OCI-LY7 (cell line): ENCODE measurements at regions not wholly inside any gene's neighbourhood (a gene's known extent, or its start where the extent isn't known, plus 50 kb on each side); places are given as distances from the start of the nearest gene placed in this dataset.
"Not testable (repeated sequence)": the region's sequence is repeated elsewhere in the genome, so short reads cannot be mapped to it uniquely, and the experiment has no call there.

ENCODE experiments used
- BruUV-seq: library from RNA; stranded (reverse); fragments of 400-500 nt; replicated peaks from 2 replicates; lab custom pipeline; 2021; lab: Mats Ljungman, UMichigan
- CTCF ChIA-PET: fragments of 300-600 bp; sonication (Branson Sonifier 250); formaldehyde crosslinking; loops from one replicate; lab custom pipeline; 2022; ENCODE audit warnings: antibody characterized with exemption; ENCODE audit not compliant: unreplicated experiment; lab: Charles Lee
- POLR2A ChIA-PET: fragments of 300-600 bp; sonication (Branson Sonifier 250); formaldehyde crosslinking; loops from one replicate; lab custom pipeline; 2022; ENCODE audit warnings: antibody characterized with exemption; lab: Charles Lee
- DNase-seq: peaks from one replicate; pipeline ENCODE4 v3.0.0-alpha.2; 2015; ENCODE audit warnings: low spot score
- H2AFZ ChIP-seq: fragments of 200-600 bp; sonication (generic), shearing (Covaris generic); 2 replicates; pipeline ENCODE4 v1.6.1; 2014; ENCODE audit warnings: mild to moderate bottlenecking, antibody characterized with exemption, low read length, moderate library complexity
- H3K27ac ChIP-seq: fragments of 200-600 bp; sonication (generic); 2 replicates; pipeline ENCODE4 v1.5.1; 2014; ENCODE audit warnings: mixed run types, low read depth, mild to moderate bottlenecking, moderate library complexity, low read length, inconsistent platforms; ENCODE audit not compliant: poor library complexity, severe bottlenecking
- H3K36me3 ChIP-seq: fragments of 200-600 bp; sonication (generic); 2 replicates; pipeline ENCODE4 v1.6.1; 2014; ENCODE audit warnings: mild to moderate bottlenecking, antibody characterized with exemption, low read length, moderate library complexity, mixed read lengths; ENCODE audit not compliant: insufficient read depth
- H3K4me1 ChIP-seq: fragments of 200-600 bp; sonication (generic); 2 replicates; pipeline ENCODE4 v1.5.1; 2014; ENCODE audit warnings: mild to moderate bottlenecking, low read length; ENCODE audit not compliant: insufficient read depth, poor library complexity, severe bottlenecking
- H3K4me2 ChIP-seq: fragments of 200-600 bp; sonication (generic); 2 replicates; pipeline ENCODE4 v1.6.1; 2014; ENCODE audit warnings: mild to moderate bottlenecking, low read length
- H3K4me3 ChIP-seq: fragments of 200-600 bp; sonication (generic); 2 replicates; pipeline ENCODE4 v1.5.1; 2014; ENCODE audit warnings: mild to moderate bottlenecking, low read depth, low read length; ENCODE audit not compliant: poor library complexity, severe bottlenecking
- H3K79me2 ChIP-seq: fragments of 200-600 bp; sonication (generic); 2 replicates; pipeline ENCODE4 v1.6.1; 2016; ENCODE audit warnings: low read depth, mild to moderate bottlenecking, low read length, moderate library complexity, mixed read lengths; ENCODE audit not compliant: insufficient read depth
- H3K9me2 ChIP-seq: fragments of 200-600 bp; sonication (generic); 2 replicates; pipeline ENCODE4 v1.6.1; 2016; ENCODE audit warnings: mild to moderate bottlenecking, low read length, mixed read lengths; ENCODE audit not compliant: insufficient read depth
- H3K9me3 ChIP-seq: fragments of 200-600 bp; sonication (generic); 2 replicates; pipeline ENCODE4 v1.6.1; 2014; ENCODE audit warnings: mild to moderate bottlenecking, mixed run types, low read length, mixed read lengths
- H4K20me1 ChIP-seq: fragments of 200-600 bp; sonication (generic); 2 replicates; pipeline ENCODE4 v1.6.1; 2014; ENCODE audit warnings: mild to moderate bottlenecking, antibody characterized with exemption, low read length, moderate library complexity, mixed read lengths; ENCODE audit not compliant: insufficient read depth
- EZH2phosphoT487 ChIP-seq: fragments of 200-600 bp; sonication (generic); IDR thresholded peaks from 2 replicates; pipeline ENCODE4 v1.6.1; 2018; ENCODE audit warnings: low read depth, borderline replicate concordance, mild to moderate bottlenecking, mixed run types, antibody characterized with exemption, low read length, moderate library complexity, mixed read lengths
- intact Hi-C: fragments of 100-400 bp; cut with micrococcal nuclease; formaldehyde crosslinking; loops from one replicate; pipeline ENCODE4 v1.10.0; 2022; ENCODE audit not compliant: unreplicated experiment
- TF ChIP-seq, protein P1 (sequence below): fragments of 200-600 bp; sonication (generic); conservative IDR thresholded peaks from 2 replicates; pipeline ENCODE4 v1.5.1; 2014; ENCODE audit warnings: mild to moderate bottlenecking, antibody characterized with exemption, low read length, moderate library complexity, mixed read lengths

- H3K27ac ChIP-seq: no peak overlapping the region
- no peaks in the 10 kb centered on the region for H3K9me3 ChIP-seq
- H4K20me1 ChIP-seq: no peaks in the 10 kb centered on the region
- intact Hi-C loops: no loop called here
- CTCF ChIA-PET: no interaction called here
- no peak overlapping the region for H3K4me3 ChIP-seq
- DNase-seq: no peak
- no TSS peak for BruUV-seq
- H3K36me3 ChIP-seq: no peaks in the 10 kb centered on the region
- H2AFZ ChIP-seq: no peak overlapping the region
- no peaks in the 10 kb centered on the region for H3K9me2 ChIP-seq
- no peak for TF ChIP-seq EZH2phosphoT487
- TF ChIP-seq, protein P1, sequence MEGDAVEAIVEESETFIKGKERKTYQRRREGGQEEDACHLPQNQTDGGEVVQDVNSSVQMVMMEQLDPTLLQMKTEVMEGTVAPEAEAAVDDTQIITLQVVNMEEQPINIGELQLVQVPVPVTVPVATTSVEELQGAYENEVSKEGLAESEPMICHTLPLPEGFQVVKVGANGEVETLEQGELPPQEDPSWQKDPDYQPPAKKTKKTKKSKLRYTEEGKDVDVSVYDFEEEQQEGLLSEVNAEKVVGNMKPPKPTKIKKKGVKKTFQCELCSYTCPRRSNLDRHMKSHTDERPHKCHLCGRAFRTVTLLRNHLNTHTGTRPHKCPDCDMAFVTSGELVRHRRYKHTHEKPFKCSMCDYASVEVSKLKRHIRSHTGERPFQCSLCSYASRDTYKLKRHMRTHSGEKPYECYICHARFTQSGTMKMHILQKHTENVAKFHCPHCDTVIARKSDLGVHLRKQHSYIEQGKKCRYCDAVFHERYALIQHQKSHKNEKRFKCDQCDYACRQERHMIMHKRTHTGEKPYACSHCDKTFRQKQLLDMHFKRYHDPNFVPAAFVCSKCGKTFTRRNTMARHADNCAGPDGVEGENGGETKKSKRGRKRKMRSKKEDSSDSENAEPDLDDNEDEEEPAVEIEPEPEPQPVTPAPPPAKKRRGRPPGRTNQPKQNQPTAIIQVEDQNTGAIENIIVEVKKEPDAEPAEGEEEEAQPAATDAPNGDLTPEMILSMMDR: no peak
- H3K4me1 ChIP-seq: no peaks in the 10 kb centered on the region
- H3K79me2 ChIP-seq: no peaks in the 10 kb centered on the region
- H3K4me2 ChIP-seq: no peak overlapping the region
- POLR2A ChIA-PET: interaction anchor here (1.0 to 1.1 kb wide), 2 partner anchors 10 to 24 kb away, joined by 3 read pairs; no protein-coding TSS in a partner anchor
Measured at GRCh38 chr2:180692322-180692721, 288.1 kb upstream of the UBE2E3 start.

DNA sequence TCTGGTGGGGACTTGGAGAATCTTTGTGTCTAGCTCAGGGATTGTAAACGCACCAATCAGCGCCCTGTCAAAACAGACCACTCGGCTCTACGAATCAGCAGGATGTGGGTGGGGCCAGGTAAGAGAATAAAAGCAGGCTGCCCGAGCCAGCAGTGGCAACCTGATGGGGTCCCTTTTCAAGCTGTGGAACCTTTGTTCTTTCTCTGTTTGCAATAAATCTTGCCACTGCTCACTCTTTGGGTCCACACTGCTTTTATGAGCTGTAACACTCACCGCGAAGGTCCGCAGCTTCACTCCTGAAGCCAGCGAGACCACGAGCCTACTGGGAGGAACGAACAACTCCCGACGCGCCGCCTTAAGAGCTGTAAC, 288.6 kb upstream of the UBE2E3 start:
- DNase-seq, H3K9me3 ChIP-seq, H3K27ac ChIP-seq, H3K4me1 ChIP-seq, H4K20me1 ChIP-seq, CTCF ChIA-PET, POLR2A ChIA-PET, H3K9me2 ChIP-seq, H3K4me3 ChIP-seq, intact Hi-C loops, H3K4me2 ChIP-seq, H2AFZ ChIP-seq, H3K36me3 ChIP-seq, H3K79me2 ChIP-seq, BruUV-seq: not testable (repeated sequence)

DNA sequence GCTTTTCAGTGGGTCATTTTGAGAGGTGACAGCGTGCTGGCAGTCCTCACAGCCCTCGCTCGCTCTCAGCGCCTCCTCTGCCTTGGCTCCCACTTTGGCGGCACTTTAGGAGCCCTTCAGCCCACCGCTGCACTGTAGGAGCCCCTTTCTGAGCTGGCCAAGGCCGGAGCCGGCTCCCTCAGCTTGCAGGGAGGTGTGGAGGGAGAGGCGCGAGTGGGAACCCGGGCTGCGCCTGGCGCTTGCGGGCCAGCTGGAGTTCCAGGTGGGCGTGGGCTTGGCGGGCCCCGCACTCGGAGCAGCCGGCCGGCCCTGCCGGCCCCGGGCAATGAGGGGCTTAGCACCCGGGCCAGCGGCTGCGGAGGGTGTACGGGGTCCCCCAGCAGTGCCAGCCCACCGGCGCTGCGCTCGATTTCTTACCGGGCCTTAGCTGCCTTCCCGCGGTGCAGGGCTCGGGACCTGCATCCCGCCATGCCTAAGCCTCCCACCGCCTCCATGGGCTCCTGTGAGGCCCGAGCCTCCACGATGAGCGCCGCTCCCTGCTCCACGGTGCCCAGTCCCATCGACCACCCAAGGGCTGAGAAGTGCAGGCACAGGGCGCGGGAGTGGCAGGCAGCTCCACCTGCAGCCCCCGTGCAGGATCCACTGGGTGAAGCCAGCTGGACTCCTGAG, 289.1 kb upstream of the UBE2E3 start:
- H3K27ac ChIP-seq, H3K4me1 ChIP-seq, BruUV-seq, POLR2A ChIA-PET, H3K9me3 ChIP-seq, CTCF ChIA-PET, H3K4me3 ChIP-seq, H2AFZ ChIP-seq, intact Hi-C loops, H4K20me1 ChIP-seq, H3K9me2 ChIP-seq, H3K79me2 ChIP-seq, H3K36me3 ChIP-seq, H3K4me2 ChIP-seq, DNase-seq: not testable (repeated sequence)

DNA sequence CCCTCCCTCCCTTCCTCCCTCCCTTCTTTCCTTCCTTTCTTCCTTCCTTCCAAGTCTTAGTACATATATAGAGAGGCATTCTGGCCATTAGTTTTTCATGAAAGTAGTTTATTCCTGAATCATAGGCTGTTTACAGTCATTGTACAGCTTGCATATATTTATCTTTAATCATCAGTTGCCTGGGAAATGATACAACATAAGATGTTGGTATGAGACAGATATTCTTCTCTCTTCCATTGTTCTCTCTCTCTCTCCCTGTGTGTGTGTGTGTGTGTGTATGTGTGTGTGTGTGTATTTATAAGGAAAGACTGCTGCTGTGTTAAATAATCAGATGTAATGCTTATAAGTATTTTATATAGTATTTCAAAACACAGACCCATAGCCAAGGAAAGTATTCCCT, 289.8 kb upstream of the UBE2E3 start:
- no TSS peak for BruUV-seq
- no peaks in the 10 kb centered on the region for H3K4me1 ChIP-seq
- H3K4me2 ChIP-seq: no peak overlapping the region
- intact Hi-C loops: no loop called here
- ChIA-PET CTCF (no interaction called here), POLR2A (no interaction called here)
- no peak for TF ChIP-seq EZH2phosphoT487
- TF ChIP-seq, protein P1: no peak
- no peak for DNase-seq
- H3K36me3 ChIP-seq: no peaks in the 10 kb centered on the region
- no peaks in the 10 kb centered on the region for H3K9me3 ChIP-seq
- no peaks in the 10 kb centered on the region for H4K20me1 ChIP-seq
- no peak overlapping the region for H2AFZ ChIP-seq
- no peaks in the 10 kb centered on the region for H3K9me2 ChIP-seq
- no peak overlapping the region for H3K4me3 ChIP-seq
- no peak overlapping the region for H3K27ac ChIP-seq
- H3K79me2 ChIP-seq: no peaks in the 10 kb centered on the region
